A673 (cell line): ENCODE measurements at regions not wholly inside any gene's neighbourhood (a gene's known extent, or its start where the extent isn't known, plus 50 kb on each side); places are given as distances from the start of the nearest gene placed in this dataset.
A peak's percentile ranks its signal among the peaks of the same experiment; 100 is the strongest.

Experiments used
- BruUV-seq: library from RNA; stranded (reverse); fragments of 400-500 nt; replicated peaks from 2 replicates; lab custom pipeline; 2021; lab: Mats Ljungman, UMichigan
- CTCF ChIA-PET: fragments of 300-600 bp; sonication (Branson Sonifier 250); formaldehyde crosslinking; loops from one replicate; lab custom pipeline; 2022; ENCODE audit warnings: antibody characterized with exemption; lab: Charles Lee
- POLR2A ChIA-PET: fragments of 300-600 bp; sonication (Branson Sonifier 250); formaldehyde crosslinking; loops from one replicate; lab custom pipeline; 2022; ENCODE audit warnings: antibody characterized with exemption; ENCODE audit not compliant: low non-redundant PET; lab: Charles Lee
- DNase-seq: peaks from one replicate; pipeline ENCODE4 v3.0.0-alpha.2; 2015; ENCODE audit warnings: low spot score
- H3K27ac ChIP-seq: fragments of 200-600 bp; sonication (generic); 2 replicates; pipeline ENCODE4 v1.5.1; 2016; ENCODE audit warnings: mixed run types, low read depth, mild to moderate bottlenecking, mixed read lengths, antibody characterized with exemption, low read length; ENCODE audit not compliant: poor library complexity, severe bottlenecking
- H3K27me3 ChIP-seq: fragments of 200-600 bp; sonication (generic); replicated peaks from 2 replicates; pipeline ENCODE4 v1.6.1; 2017; ENCODE audit warnings: mixed run types, low read depth, mild to moderate bottlenecking, mixed read lengths, antibody characterized with exemption, low read length; ENCODE audit not compliant: insufficient read depth, poor library complexity
- H3K36me3 ChIP-seq: fragments of 200-600 bp; sonication (generic); 2 replicates; pipeline ENCODE4 v1.6.1; 2016; ENCODE audit warnings: mixed run types, mild to moderate bottlenecking, mixed read lengths, antibody characterized with exemption, low read length; ENCODE audit not compliant: insufficient read depth, poor library complexity, severe bottlenecking
- H3K4me1 ChIP-seq: fragments of 200-600 bp; sonication (generic); 2 replicates; pipeline ENCODE4 v1.6.1; 2017; ENCODE audit warnings: mixed run types, mild to moderate bottlenecking, mixed read lengths, antibody characterized with exemption, low read length; ENCODE audit not compliant: insufficient read depth, poor library complexity, severe bottlenecking
- H3K4me3 ChIP-seq: fragments of 200-600 bp; sonication (generic); 2 replicates; pipeline ENCODE4 v1.5.1; 2016; ENCODE audit warnings: low read depth, mixed run types, mild to moderate bottlenecking, mixed read lengths, low read length; ENCODE audit not compliant: poor library complexity, severe bottlenecking
- H3K9me3 ChIP-seq: fragments of 200-600 bp; sonication (generic); 2 replicates; pipeline ENCODE4 v1.6.1; 2016; ENCODE audit warnings: mixed run types, low read depth, mild to moderate bottlenecking, mixed read lengths, antibody characterized with exemption, low read length; ENCODE audit not compliant: poor library complexity, severe bottlenecking
- EZH2 ChIP-seq: fragments of 200-600 bp; sonication (generic); IDR thresholded peaks from 2 replicates; pipeline ENCODE4 v1.6.1; 2017; ENCODE audit warnings: borderline replicate concordance, low read depth, mild to moderate bottlenecking, mixed read lengths, antibody characterized with exemption, low read length; ENCODE audit not compliant: poor library complexity, severe bottlenecking
- intact Hi-C: fragments of 100-400 bp; cut with micrococcal nuclease; formaldehyde crosslinking; loops from one replicate; pipeline ENCODE4 v1.10.0; 2022; ENCODE audit not compliant: unreplicated experiment
- TF ChIP-seq, protein P1 (sequence below): fragments of 300-800, 200-600 bp; sonication (generic); conservative IDR thresholded peaks from 2 replicates; pipeline ENCODE4 v1.5.1; 2017; ENCODE audit warnings: low read depth, mild to moderate bottlenecking, antibody characterized with exemption, low read length, moderate library complexity, mixed read lengths

DNA sequence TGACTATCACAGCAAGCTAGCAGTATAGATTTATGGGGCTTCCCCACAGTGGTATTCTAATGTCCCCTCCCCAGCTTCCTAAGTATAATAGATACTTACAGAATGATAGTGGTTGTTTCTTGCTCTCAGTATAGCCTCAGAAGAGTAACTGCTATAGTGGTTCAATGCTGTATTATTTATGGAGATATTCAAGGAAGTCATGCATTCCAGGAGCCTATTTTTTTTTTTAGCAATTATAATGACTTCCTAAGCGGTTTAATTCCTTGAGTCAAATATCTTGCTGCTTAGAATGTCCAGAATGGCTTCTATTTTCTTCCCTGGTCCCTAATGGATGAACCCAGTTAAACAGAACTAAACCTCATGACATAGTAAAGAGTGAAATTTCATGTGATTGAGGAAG is 451.5 kb upstream of the SEMA3D start:
- peaks cover 18% of the 10 kb centered on the region for H3K4me1 ChIP-seq
- intact Hi-C loops = no loop called here
- no peaks in the 10 kb centered on the region for H3K27me3 ChIP-seq
- CTCF ChIA-PET = no interaction called here
- H3K9me3 ChIP-seq = no peaks in the 10 kb centered on the region
- H3K27ac ChIP-seq = no peak overlapping the region
- peak; percentile 53 for DNase-seq
- no TSS peak for BruUV-seq
- POLR2A ChIA-PET = no interaction called here
- no peak for TF ChIP-seq EZH2
- TF ChIP-seq, protein P1, sequence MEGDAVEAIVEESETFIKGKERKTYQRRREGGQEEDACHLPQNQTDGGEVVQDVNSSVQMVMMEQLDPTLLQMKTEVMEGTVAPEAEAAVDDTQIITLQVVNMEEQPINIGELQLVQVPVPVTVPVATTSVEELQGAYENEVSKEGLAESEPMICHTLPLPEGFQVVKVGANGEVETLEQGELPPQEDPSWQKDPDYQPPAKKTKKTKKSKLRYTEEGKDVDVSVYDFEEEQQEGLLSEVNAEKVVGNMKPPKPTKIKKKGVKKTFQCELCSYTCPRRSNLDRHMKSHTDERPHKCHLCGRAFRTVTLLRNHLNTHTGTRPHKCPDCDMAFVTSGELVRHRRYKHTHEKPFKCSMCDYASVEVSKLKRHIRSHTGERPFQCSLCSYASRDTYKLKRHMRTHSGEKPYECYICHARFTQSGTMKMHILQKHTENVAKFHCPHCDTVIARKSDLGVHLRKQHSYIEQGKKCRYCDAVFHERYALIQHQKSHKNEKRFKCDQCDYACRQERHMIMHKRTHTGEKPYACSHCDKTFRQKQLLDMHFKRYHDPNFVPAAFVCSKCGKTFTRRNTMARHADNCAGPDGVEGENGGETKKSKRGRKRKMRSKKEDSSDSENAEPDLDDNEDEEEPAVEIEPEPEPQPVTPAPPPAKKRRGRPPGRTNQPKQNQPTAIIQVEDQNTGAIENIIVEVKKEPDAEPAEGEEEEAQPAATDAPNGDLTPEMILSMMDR = no peak
- no peaks in the 10 kb centered on the region for H3K36me3 ChIP-seq
- H3K4me3 ChIP-seq = no peak overlapping the region

GRCh38 chr7:85634951-85635350 is 448.1 kb upstream of the SEMA3D start:
- Histone ChIP-seq H3K9me3 (no peaks in the 10 kb centered on the region), H3K36me3 (no peaks in the 10 kb centered on the region), H3K27me3 (no peaks in the 10 kb centered on the region), H3K27ac (no peak overlapping the region), H3K4me1 (peaks cover 14% of the 10 kb centered on the region), H3K4me3 (no peak overlapping the region)
- DNase-seq = no peak
- ChIA-PET POLR2A (no interaction called here), CTCF (no interaction called here)
- no TSS peak for BruUV-seq
- intact Hi-C loops = no loop called here
- TF ChIP-seq EZH2 = no peak
- TF ChIP-seq, protein P1 = no peak

DNA sequence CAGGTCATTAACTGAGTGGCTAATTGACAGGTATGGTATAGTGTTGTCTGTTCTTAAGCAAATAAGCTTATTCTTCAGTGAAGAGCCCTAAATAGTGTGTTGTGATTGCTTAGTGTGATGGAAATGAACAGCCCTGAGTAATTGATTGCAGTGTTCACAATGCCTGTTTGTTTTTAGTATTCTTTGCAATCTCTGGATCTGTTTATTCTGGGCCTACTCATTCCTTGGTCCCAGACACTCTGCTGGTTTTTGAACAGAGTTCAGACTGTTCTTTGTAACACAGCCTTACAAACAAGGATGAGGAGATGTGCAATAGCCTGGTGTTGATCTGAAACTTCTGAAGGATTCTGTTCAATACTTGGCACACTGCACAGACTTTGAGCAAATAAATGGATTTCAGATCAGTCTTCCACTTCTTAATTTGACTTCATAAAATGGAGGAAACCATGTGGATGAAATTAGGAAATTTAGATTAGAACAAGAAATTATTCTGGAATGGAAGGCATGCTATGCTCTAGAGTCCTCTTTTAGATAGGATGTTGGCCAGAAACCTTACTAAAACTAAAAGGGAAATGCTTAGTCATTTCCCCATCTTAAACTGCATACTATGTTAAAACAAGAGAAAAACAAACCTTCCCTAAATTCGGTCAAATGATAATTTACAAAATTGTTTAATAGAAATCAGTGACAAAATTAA is 444.2 kb upstream of the SEMA3D start:
- POLR2A ChIA-PET = no interaction called here
- TF ChIP-seq, protein P1 = no peak
- no peak for TF ChIP-seq EZH2
- Histone ChIP-seq H3K27ac (no peak overlapping the region), H3K9me3 (no peaks in the 10 kb centered on the region), H3K4me1 (no peaks in the 10 kb centered on the region), H3K27me3 (no peaks in the 10 kb centered on the region), H3K36me3 (no peaks in the 10 kb centered on the region), H3K4me3 (no peak overlapping the region)
- DNase-seq = no peak
- CTCF ChIA-PET = no interaction called here
- BruUV-seq = no TSS peak
- intact Hi-C loops = no loop called here
